ENCODE measurements at regions not wholly inside any gene's neighbourhood (a gene's known extent, or its start where the extent isn't known, plus 50 kb on each side); places are given as distances from the start of the nearest gene placed in this dataset.

DNA sequence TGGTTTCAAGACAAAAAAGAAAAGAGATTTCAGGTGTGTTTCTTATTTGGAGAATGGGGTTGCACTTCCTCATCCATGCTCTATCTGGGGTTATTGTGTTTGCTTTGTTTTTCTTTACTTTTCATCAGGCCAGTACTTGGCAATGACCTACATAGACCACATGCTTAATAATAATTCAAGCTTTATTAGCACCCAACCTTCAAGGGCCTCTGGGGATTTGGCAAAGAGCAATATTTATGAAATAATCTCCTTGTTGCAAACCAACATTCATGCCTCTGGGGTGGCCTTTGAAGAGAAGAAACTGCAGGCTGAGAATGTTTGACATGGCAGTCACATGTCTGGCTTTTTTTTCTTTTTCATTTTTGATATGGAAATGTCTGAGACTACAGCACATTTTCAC lies 68.2 kb upstream of the SNRK start:
- Mint-ChIP-seq H3K27ac (no peak overlapping the region), H3K4me3 (no peak overlapping the region), H3K9me3 (peaks cover 7% of the 10 kb centered on the region), H3K4me1 (no peaks in the 10 kb centered on the region), H3K27me3 (ENCODE audit: insufficient read depth) (peaks cover 3% of the 10 kb centered on the region), H3K36me3 (ENCODE audit: low read depth) (no peaks in the 10 kb centered on the region)
- no peak overlapping the region for H3K9ac ChIP-seq (ENCODE audit: extremely low read depth, low read length, poor library complexity, severe bottlenecking)
- no peak overlapping the region for H3K4me3 ChIP-seq (ENCODE audit: low read length)
- TF ChIP-seq, protein P1, sequence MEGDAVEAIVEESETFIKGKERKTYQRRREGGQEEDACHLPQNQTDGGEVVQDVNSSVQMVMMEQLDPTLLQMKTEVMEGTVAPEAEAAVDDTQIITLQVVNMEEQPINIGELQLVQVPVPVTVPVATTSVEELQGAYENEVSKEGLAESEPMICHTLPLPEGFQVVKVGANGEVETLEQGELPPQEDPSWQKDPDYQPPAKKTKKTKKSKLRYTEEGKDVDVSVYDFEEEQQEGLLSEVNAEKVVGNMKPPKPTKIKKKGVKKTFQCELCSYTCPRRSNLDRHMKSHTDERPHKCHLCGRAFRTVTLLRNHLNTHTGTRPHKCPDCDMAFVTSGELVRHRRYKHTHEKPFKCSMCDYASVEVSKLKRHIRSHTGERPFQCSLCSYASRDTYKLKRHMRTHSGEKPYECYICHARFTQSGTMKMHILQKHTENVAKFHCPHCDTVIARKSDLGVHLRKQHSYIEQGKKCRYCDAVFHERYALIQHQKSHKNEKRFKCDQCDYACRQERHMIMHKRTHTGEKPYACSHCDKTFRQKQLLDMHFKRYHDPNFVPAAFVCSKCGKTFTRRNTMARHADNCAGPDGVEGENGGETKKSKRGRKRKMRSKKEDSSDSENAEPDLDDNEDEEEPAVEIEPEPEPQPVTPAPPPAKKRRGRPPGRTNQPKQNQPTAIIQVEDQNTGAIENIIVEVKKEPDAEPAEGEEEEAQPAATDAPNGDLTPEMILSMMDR (conservative IDR thresholded peaks at IDR 0.05), result no peak
- H3K27ac ChIP-seq (ENCODE audit: low read depth, low read length), result no peak overlapping the region
- DNase-seq, result no peak
- H3K4me1 ChIP-seq (ENCODE audit: control insufficient read depth, insufficient read depth, low read length), result no peaks in the 10 kb centered on the region
- H3K36me3 ChIP-seq (ENCODE audit: control insufficient read depth, insufficient read depth, low read length), result no peaks in the 10 kb centered on the region
- H3K27me3 ChIP-seq (ENCODE audit: control insufficient read depth, insufficient read depth, low read length, poor library complexity, severe bottlenecking), result peaks cover 8% of the 10 kb centered on the region
- H3K9me3 ChIP-seq (ENCODE audit: control insufficient read depth, low read length), result no peaks in the 10 kb centered on the region

GRCh38 chr3:43217633-43218032 lies 68.7 kb upstream of the SNRK start:
- Histone ChIP-seq H3K4me3 (ENCODE audit: low read length) (no peak overlapping the region), H3K27me3 (ENCODE audit: control insufficient read depth, insufficient read depth, low read length, poor library complexity, severe bottlenecking) (peaks cover 8% of the 10 kb centered on the region), H3K36me3 (ENCODE audit: control insufficient read depth, insufficient read depth, low read length) (no peaks in the 10 kb centered on the region), H3K9ac (ENCODE audit: extremely low read depth, low read length, poor library complexity, severe bottlenecking) (no peak overlapping the region), H3K9me3 (ENCODE audit: control insufficient read depth, low read length) (no peaks in the 10 kb centered on the region), H3K27ac (ENCODE audit: low read depth, low read length) (no peak overlapping the region), H3K4me1 (ENCODE audit: control insufficient read depth, insufficient read depth, low read length) (no peaks in the 10 kb centered on the region)
- no peak overlapping the region for H3K27ac Mint-ChIP-seq
- no peak overlapping the region for H3K4me3 Mint-ChIP-seq
- peaks cover 3% of the 10 kb centered on the region for H3K27me3 Mint-ChIP-seq (ENCODE audit: insufficient read depth)
- no peak for DNase-seq
- TF ChIP-seq, protein P1 (conservative IDR thresholded peaks at IDR 0.05), result no peak
- no peaks in the 10 kb centered on the region for H3K4me1 Mint-ChIP-seq
- H3K9me3 Mint-ChIP-seq, result peaks cover 3% of the 10 kb centered on the region
- WGBS, 2 experiments (ENCODE audit: insufficient coverage in 1 of 2, insufficient read length in 1 of 2), result 93 to 97% methylated on average over 3 to 4 of the region's 4 CpGs
- no peaks in the 10 kb centered on the region for H3K36me3 Mint-ChIP-seq (ENCODE audit: low read depth)

GRCh38 chr3:43217206-43217605 lies 69.1 kb upstream of the SNRK start:
- Mint-ChIP-seq H3K4me3 (no peak overlapping the region), H3K27ac (no peak overlapping the region), H3K27me3 (ENCODE audit: insufficient read depth) (peaks cover 3% of the 10 kb centered on the region), H3K9me3 (peaks cover 3% of the 10 kb centered on the region), H3K4me1 (no peaks in the 10 kb centered on the region), H3K36me3 (ENCODE audit: low read depth) (no peaks in the 10 kb centered on the region)
- H3K36me3 ChIP-seq (ENCODE audit: control insufficient read depth, insufficient read depth, low read length), result no peaks in the 10 kb centered on the region
- TF ChIP-seq, protein P1 (conservative IDR thresholded peaks at IDR 0.05), result no peak
- H3K27ac ChIP-seq (ENCODE audit: low read depth, low read length), result no peak overlapping the region
- no peak overlapping the region for H3K4me3 ChIP-seq (ENCODE audit: low read length)
- no peaks in the 10 kb centered on the region for H3K9me3 ChIP-seq (ENCODE audit: control insufficient read depth, low read length)
- peaks cover 8% of the 10 kb centered on the region for H3K27me3 ChIP-seq (ENCODE audit: control insufficient read depth, insufficient read depth, low read length, poor library complexity, severe bottlenecking)
- no peaks in the 10 kb centered on the region for H3K4me1 ChIP-seq (ENCODE audit: control insufficient read depth, insufficient read depth, low read length)
- H3K9ac ChIP-seq (ENCODE audit: extremely low read depth, low read length, poor library complexity, severe bottlenecking), result no peak overlapping the region
- WGBS, 2 experiments (ENCODE audit: insufficient coverage in 1 of 2, insufficient read length in 1 of 2), result 80 to 91% methylated on average over 1 to 3 of the region's 3 CpGs
- DNase-seq, result no peak

Measured in endodermal cell (in vitro differentiated cells).